ENCODE measurements at regions not wholly inside any gene's neighbourhood (a gene's known extent, or its start where the extent isn't known, plus 50 kb on each side); places are given as distances from the start of the nearest gene placed in this dataset.

GRCh38 chr4:12966726-12967125, 517.4 kb downstream of the RAB28 start:
- DNase-seq (ENCODE audit: low spot score) (no peak), ATAC-seq (ENCODE audit: low FRiP score) (no peak)
- no peak for TF ChIP-seq CTCF (IDR thresholded peaks at IDR 0.05)

- DNase-seq (ENCODE audit: low spot score): no peak
- TF ChIP-seq CTCF (IDR thresholded peaks at IDR 0.05): no peak
- no peak for ATAC-seq (ENCODE audit: low FRiP score)
These were observed 518.8 kb downstream of the RAB28 start for GRCh38 chr4:12965334-12965733.

DNA sequence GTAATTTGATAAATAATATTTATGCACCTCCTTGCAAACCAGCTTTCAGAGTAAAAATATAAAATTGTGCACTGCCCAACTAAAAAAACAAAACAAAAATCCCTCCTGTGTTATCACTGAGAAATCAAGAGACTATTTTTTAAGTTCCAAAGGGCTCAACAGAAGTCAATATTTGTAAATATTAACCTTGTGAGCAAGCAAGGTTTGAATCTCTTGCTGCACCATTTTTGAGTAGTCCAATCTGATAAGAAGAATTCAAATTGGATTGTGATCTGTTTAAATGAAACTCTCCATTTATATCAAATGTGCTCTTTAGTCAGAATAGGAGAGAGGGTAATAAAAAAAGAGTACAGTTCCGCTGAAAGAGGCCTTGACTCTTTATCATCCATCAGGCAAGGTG, 520.2 kb downstream of the RAB28 start:
- ATAC-seq (ENCODE audit: low FRiP score) (no peak), DNase-seq (ENCODE audit: low spot score) (no peak)
- TF ChIP-seq CTCF (IDR thresholded peaks at IDR 0.05): no peak

- TF ChIP-seq CTCF (IDR thresholded peaks at IDR 0.05): no peak
- no peak for DNase-seq (ENCODE audit: low spot score)
- no peak for ATAC-seq (ENCODE audit: low FRiP score)
These were observed 520.8 kb downstream of the RAB28 start for GRCh38 chr4:12963291-12963690.

DNA sequence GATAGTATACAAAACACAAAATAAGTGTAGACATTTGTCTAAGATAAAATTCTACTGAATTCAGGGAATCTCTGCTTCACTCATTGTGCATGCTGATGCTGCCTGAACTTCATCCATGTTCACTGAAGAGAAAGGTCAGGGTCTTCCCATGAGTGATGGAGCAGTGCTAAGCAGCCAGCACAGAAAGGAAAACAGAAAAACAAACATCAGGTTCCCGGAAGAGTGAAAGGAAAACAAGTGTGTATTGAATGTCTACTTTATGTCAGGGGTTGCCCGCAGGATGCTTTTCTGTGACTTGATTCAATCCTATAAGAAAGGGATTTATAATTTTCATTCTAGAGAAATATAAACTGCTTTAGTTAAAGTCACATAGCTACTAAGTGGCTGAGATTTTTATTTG, 522.4 kb downstream of the RAB28 start:
- no peak for TF ChIP-seq CTCF (IDR thresholded peaks at IDR 0.05)
- no peak for ATAC-seq (ENCODE audit: low FRiP score)
- DNase-seq (ENCODE audit: low spot score): no peak

DNA sequence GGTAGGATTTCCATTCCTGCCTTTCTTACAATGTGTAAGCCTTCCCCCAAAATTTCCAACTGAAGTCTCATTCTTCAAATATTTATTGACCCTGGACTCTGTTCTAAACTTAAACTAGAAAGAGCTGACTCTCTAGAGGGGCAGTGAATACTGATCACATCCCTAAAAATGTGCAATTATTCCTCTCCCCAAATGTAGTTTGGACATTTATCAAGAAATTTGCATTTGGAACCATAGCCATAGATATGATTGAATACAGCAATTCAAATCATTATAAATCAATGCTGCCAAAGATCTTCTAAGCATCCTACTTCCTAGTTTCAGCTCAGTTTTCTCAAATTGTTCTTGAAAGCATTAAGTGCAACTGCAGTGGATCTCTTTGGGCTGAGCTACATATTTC, 525.7 kb downstream of the RAB28 start:
- TF ChIP-seq CTCF (IDR thresholded peaks at IDR 0.05): no peak

DNA sequence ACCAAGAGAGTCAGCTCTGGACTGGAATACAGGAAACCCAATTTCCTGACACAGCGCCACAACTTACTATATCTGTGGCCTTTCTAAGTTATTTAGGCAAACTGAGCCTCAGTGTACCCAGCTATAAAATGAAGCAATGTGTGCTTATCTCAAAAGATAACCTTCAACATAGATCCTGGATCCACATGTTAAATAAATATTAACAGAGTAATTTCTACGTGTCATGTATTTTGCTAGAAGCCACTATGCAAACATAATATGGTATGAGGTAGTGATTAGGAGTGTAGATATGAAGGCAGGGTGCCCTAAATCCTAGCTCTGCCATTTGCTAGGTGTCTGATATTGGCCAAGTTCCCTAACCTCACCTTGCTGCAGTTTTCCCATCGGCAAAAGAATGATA, 527.0 kb downstream of the RAB28 start:
- no peak for DNase-seq (ENCODE audit: low spot score)
- no peak for TF ChIP-seq CTCF (IDR thresholded peaks at IDR 0.05)
- ATAC-seq (ENCODE audit: low FRiP score): no peak

More for the DNA sequence above, 525.7 kb downstream of the RAB28 start:
- DNase-seq (ENCODE audit: low spot score): no peak
- no peak for ATAC-seq (ENCODE audit: low FRiP score)
